Dendritic cell treated with granulocyte-macrophage colony-stimulating factor and Interleukin-4, amounts not matched to agents 40 ng/mL and 50 ng/mL, for 4 days (primary cell): ENCODE measurements at regions not wholly inside any gene's neighbourhood (a gene's known extent, or its start where the extent isn't known, plus 50 kb on each side); places are given as distances from the start of the nearest gene placed in this dataset.
"Not testable (repeated sequence)": the region's sequence is repeated elsewhere in the genome, so short reads cannot be mapped to it uniquely, and the experiment has no call there.

Source experiments
- H3K27ac Mint-ChIP-seq: one replicate; pipeline ENCODE4 v1.8.0; 2022; ENCODE audit warnings: mild to moderate bottlenecking, mixed read lengths
- H3K27me3 Mint-ChIP-seq: one replicate; pipeline ENCODE4 v1.8.0; 2022; ENCODE audit warnings: mild to moderate bottlenecking, mixed read lengths
- H3K36me3 Mint-ChIP-seq: one replicate; pipeline ENCODE4 v1.8.0; 2022; ENCODE audit warnings: low read depth, mixed read lengths
- H3K4me1 Mint-ChIP-seq: one replicate; pipeline ENCODE4 v1.8.0; 2022; ENCODE audit warnings: low read depth, mixed read lengths
- H3K4me3 Mint-ChIP-seq: one replicate; pipeline ENCODE4 v1.8.0; 2022; ENCODE audit warnings: mild to moderate bottlenecking, moderate library complexity, mixed read lengths
- H3K9me3 Mint-ChIP-seq: one replicate; pipeline ENCODE4 v1.8.0; 2022; ENCODE audit warnings: mixed read lengths
- intact Hi-C: fragments of 100-400 bp; cut with micrococcal nuclease; formaldehyde crosslinking; loops from one replicate; pipeline ENCODE4 v1.15.0; 2022

DNA sequence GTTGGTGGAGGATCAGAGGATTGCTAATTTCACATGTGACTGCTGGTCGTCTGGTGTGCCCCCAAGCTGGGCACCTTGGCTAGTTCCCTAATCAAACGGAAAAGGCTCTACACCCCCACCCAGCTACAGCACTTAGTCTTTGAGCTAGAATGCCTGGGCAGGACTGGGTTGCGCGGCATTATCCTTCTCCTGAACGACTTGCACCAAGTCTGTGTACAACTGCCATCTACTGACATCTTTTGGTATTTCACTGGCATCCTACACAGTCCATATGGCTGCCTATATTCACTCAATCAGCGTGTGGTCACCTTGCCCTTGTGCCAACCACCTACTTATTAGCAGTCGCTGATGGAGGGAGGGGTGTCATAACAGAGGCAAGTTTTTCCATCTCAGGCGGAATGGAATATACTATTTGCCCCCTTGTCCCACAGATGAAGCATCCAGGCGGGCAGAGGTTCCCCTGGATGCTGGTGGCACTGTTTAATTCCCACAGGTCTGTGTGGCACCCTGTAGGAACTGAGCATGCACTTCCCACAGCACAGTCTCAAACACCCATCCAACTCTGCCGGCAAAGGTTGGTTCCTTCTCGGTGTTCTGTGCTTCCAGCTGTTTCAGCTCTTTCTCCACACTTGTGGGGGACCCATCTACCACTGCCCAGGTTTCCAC, 150.1 kb downstream of the OSTF1 start:
- intact Hi-C loops: no loop called here

DNA sequence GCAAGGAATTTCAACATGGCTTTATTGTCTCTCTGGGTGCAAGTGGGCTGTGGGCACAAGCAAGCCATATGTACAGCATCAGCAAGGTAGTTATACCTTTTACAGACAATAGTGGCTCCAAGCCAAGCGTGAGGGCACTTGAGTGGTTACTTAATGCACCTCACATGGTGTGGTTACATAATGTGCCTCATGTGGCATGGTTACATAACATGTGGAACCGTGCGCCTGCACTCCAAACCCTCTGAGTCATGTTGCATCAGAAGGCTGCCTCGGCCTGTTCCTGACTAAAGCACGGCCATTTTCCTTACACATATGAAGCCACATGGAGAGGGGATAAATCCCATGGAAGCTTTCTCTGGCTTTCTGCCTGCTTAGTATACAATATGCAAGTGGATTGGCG, 150.9 kb downstream of the OSTF1 start:
- intact Hi-C loops: no loop called here
- H3K9me3 Mint-ChIP-seq: peaks cover 8% of the 10 kb centered on the region

More for the DNA sequence above, 150.1 kb downstream of the OSTF1 start:
- peaks cover 8% of the 10 kb centered on the region for H3K9me3 Mint-ChIP-seq
- peaks cover 26% of the 10 kb centered on the region for H3K4me1 Mint-ChIP-seq
- no peak overlapping the region for H3K4me3 Mint-ChIP-seq
- H3K27me3 Mint-ChIP-seq: no peaks in the 10 kb centered on the region
- H3K27ac Mint-ChIP-seq: no peak overlapping the region
- H3K36me3 Mint-ChIP-seq: no peaks in the 10 kb centered on the region

DNA sequence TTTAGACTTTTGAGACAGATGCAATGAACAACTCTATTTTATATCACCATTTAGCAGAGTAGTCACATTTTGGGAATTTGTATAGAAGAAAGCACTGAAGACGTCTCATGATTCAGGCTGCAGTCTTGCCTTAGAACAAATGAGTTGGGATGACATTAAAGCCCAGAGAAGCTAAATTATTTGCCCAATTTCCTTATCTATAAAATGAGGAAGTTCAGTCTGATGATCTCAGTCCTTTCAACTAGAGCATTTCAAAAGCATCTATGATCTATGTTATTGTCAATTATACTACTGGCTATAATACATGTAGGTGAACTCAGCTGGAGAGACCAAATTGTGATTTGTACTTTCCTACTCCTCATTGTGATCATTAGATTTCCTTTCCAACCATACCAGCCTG, 154.1 kb downstream of the OSTF1 start:
- peaks cover 24% of the 10 kb centered on the region for H3K9me3 Mint-ChIP-seq
- H3K27me3 Mint-ChIP-seq: no peaks in the 10 kb centered on the region
- peaks cover 6% of the 10 kb centered on the region for H3K36me3 Mint-ChIP-seq
- intact Hi-C loops: no loop called here
- H3K4me1 Mint-ChIP-seq: peaks cover 26% of the 10 kb centered on the region
- peak overlapping the region; percentile 6 for H3K27ac Mint-ChIP-seq
- H3K4me3 Mint-ChIP-seq: no peak overlapping the region

More for the DNA sequence above, 150.9 kb downstream of the OSTF1 start:
- H3K27me3 Mint-ChIP-seq: no peaks in the 10 kb centered on the region
- peaks cover 26% of the 10 kb centered on the region for H3K4me1 Mint-ChIP-seq
- H3K27ac Mint-ChIP-seq: no peak overlapping the region
- H3K36me3 Mint-ChIP-seq: no peaks in the 10 kb centered on the region
- no peak overlapping the region for H3K4me3 Mint-ChIP-seq

DNA sequence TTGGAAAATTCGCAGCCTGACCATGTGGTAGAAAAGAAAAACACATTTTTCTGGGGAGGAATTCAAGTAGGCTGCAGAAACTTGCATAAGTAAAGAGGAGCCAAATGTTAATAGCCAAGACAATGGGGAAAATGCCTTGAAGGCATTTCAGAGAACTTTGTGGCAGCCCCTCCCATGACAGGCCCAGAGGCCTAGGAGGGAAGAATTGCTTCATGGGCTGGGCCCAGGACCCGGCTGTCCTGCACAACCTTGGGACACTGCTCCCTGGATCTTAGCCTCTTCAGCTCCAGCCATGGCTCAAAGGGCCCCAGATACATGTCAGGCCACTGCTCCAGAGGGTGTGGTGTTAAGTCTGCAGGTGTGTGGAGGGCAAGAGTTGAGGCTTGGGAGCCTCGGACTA, 158.6 kb downstream of the OSTF1 start:
- peaks cover 62% of the 10 kb centered on the region for H3K9me3 Mint-ChIP-seq

DNA sequence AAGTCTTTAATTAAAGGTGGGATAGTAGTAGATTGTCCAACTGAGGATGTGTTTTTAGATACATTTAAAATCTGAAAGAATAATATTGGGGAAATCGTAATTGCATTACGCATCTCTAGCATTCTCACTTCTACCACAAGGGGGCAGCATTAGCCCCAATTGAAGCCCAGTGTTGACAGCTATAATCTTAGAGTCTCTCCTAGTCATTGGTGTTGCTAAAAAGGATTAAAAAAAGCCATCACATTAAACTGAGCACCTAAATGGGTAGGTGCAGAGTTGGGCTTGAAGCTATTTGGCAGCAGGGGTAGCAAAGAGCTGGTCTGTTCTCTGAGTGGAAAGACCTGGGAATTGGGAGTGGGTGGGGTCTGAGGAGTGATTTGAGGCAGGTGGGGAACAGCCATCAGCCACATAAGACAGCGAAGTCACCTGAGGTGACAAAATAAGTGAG, 177.2 kb downstream of the OSTF1 start:
- H3K36me3 Mint-ChIP-seq: no peaks in the 10 kb centered on the region
- H3K9me3 Mint-ChIP-seq: peaks cover 23% of the 10 kb centered on the region
- intact Hi-C loops: loop anchor here (2.0 kb wide), 1 partner anchor 601 kb away; no protein-coding TSS in a partner anchor
- H3K4me1 Mint-ChIP-seq: no peaks in the 10 kb centered on the region
- no peak overlapping the region for H3K27ac Mint-ChIP-seq
- H3K4me3 Mint-ChIP-seq: no peak overlapping the region
- no peaks in the 10 kb centered on the region for H3K27me3 Mint-ChIP-seq

More for the DNA sequence above, 158.6 kb downstream of the OSTF1 start:
- H3K4me1 Mint-ChIP-seq: peaks cover 9% of the 10 kb centered on the region
- H3K36me3 Mint-ChIP-seq: peaks cover 6% of the 10 kb centered on the region
- H3K27me3 Mint-ChIP-seq: no peaks in the 10 kb centered on the region
- no peak overlapping the region for H3K4me3 Mint-ChIP-seq
- no peak overlapping the region for H3K27ac Mint-ChIP-seq
- intact Hi-C loops: no loop called here

DNA sequence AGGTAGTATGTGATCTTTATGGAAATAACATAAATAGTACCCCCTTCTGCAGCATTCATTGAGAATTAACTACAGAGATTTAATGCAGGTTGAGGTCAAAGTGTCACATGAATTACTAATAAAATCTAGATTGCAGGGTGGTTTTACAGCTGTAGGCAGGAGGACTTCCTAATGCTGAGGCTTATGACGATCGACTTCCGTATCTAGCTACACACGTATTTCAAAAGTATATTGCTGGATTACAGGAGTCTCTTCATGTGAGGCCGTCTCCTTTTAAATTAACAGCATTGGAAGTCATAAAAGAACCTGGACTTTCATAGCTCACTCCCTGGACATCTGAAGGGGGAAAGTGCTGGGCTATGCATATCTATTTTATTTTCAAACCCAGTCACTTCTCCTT, 180.9 kb downstream of the OSTF1 start:
- Mint-ChIP-seq H3K27ac (no peak overlapping the region), H3K4me1 (no peaks in the 10 kb centered on the region), H3K36me3 (no peaks in the 10 kb centered on the region), H3K9me3 (peaks cover 18% of the 10 kb centered on the region), H3K4me3 (no peak overlapping the region), H3K27me3 (no peaks in the 10 kb centered on the region)
- intact Hi-C loops: no loop called here

DNA sequence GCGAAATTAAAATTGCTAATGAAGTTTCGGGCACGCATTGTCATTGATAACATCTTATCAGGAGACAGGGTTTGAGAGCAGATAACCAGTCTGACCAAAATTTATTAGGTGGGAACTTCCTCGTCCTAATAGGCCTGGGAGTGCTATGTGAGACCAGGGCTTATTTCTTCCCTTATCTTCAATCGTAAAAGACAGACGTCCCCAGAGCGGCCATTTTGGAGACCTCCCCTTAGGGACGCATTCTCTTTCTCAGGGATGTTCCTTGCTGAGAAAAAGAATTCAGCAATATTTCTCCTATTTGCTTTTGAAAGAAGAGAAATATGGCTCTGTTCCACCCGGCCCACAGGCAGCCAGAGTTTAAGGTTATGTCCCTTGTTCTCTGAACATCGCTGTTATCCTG, 184.7 kb downstream of the OSTF1 start:
- intact Hi-C loops, H3K4me1 Mint-ChIP-seq, H3K36me3 Mint-ChIP-seq, H3K27me3 Mint-ChIP-seq, H3K4me3 Mint-ChIP-seq, H3K27ac Mint-ChIP-seq: not testable (repeated sequence)
- peaks cover 25% of the 10 kb centered on the region for H3K9me3 Mint-ChIP-seq

DNA sequence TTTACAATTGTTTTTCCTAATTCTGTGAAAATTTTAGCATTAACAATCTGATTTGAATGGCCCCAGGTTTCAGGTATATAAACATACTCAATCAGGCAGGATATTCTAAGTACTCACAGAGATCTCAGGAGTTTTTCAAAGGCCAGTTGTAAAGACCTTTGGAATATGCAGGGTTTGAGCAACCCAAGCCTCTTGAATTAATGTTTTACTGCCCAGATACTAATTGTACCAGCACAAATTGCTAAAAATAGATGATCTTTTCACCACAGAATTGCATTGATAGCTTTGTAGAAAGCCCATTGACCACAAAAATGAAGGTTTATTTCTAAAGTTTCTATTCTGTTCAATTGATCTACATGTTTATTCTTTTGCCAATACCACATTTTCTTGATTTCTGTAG, 186.5 kb downstream of the OSTF1 start:
- Mint-ChIP-seq H3K4me1 (no peaks in the 10 kb centered on the region), H3K27me3 (no peaks in the 10 kb centered on the region), H3K36me3 (no peaks in the 10 kb centered on the region), H3K9me3 (peaks cover 25% of the 10 kb centered on the region), H3K27ac (no peak overlapping the region), H3K4me3 (no peak overlapping the region)
- intact Hi-C loops: no loop called here

DNA sequence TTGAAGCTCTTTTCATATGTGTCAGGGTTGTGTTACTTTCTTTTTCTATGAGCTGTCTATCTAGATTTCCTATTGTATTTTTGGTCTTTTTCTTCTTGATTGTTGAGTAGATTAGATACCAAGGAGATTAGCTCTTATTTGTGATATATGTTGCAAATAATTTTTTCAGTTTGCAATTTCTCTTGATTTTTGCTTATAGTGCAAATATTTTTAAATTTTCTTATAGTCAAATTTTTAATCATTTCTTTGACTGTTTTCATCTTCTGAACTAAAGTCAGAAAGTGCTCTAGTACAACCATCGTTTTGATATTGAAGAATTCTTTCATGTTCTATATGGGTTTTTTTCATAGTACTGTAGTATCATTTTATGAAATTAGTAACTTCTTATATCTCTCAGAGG, 193.7 kb downstream of the OSTF1 start:
- H3K4me1 Mint-ChIP-seq: no peaks in the 10 kb centered on the region
- no peak overlapping the region for H3K4me3 Mint-ChIP-seq
- no peaks in the 10 kb centered on the region for H3K27me3 Mint-ChIP-seq
- H3K27ac Mint-ChIP-seq: no peak overlapping the region
- peaks cover 32% of the 10 kb centered on the region for H3K9me3 Mint-ChIP-seq
- intact Hi-C loops: no loop called here
- H3K36me3 Mint-ChIP-seq: no peaks in the 10 kb centered on the region

DNA sequence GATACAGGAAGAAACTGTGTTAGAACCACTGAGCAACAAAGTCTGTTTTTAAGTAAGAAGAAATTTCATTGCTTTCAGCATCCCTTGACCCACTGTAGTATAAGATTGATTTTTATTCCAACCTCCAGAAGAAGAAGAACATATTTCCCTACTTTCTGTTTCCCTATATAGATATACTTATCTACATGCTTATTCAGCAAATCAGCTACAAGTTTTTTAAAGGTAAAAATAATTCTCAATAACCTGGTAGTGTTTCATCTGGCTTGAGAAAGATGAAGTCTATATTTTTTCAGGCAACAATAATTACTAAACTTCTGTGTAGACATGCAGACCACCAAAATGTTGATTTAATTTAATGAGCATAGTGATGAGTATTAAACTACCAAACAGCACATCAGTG, 201.0 kb downstream of the OSTF1 start:
- no peaks in the 10 kb centered on the region for H3K4me1 Mint-ChIP-seq
- no peaks in the 10 kb centered on the region for H3K27me3 Mint-ChIP-seq
- H3K4me3 Mint-ChIP-seq: no peak overlapping the region
- intact Hi-C loops: no loop called here
- H3K27ac Mint-ChIP-seq: no peak overlapping the region
- H3K9me3 Mint-ChIP-seq: peaks cover 15% of the 10 kb centered on the region
- H3K36me3 Mint-ChIP-seq: no peaks in the 10 kb centered on the region

DNA sequence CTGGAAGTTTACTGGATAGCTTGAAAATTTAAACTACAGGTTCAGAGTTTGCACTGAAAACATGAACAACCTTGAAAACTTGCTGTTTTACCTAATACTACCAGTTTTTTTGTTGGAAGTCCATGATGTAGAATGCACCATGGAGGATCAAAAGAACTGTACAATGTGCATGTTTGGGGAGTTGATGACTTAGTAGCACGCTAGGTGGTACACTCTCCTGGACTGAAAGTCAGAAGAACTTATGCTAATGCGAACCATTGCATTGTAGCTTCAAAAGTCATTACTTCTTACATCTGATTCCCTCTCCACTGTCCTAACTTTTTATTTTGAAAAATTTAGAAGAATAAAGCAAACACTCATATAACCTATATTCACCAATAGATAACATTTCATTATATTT, 211.0 kb downstream of the OSTF1 start:
- H3K4me1 Mint-ChIP-seq: no peaks in the 10 kb centered on the region
- H3K27me3 Mint-ChIP-seq: no peaks in the 10 kb centered on the region
- no peak overlapping the region for H3K4me3 Mint-ChIP-seq
- H3K9me3 Mint-ChIP-seq: peaks cover 3% of the 10 kb centered on the region
- intact Hi-C loops: no loop called here
- no peaks in the 10 kb centered on the region for H3K36me3 Mint-ChIP-seq
- no peak overlapping the region for H3K27ac Mint-ChIP-seq

DNA sequence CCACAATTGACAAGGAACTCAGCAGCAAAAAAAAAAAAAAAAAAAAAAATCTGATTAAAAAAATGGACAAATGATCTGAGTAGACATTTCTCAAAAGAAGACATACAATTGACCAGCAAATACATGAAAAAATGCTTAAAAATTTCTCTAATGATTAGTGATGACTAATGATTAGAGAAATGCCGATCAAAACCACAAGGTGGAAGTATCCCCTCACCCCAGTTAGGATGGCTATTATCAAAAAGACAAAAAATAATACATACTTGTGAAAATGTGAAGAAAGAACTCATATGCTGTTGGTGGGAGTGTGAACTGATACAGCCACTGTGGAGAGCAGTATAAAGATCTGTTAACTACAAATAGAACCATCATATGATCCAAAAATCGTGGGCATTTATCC, 245.3 kb downstream of the OSTF1 start:
- Mint-ChIP-seq H3K27ac (no peak overlapping the region), H3K9me3 (no peaks in the 10 kb centered on the region), H3K4me1 (no peaks in the 10 kb centered on the region), H3K27me3 (no peaks in the 10 kb centered on the region), H3K36me3 (no peaks in the 10 kb centered on the region), H3K4me3 (no peak overlapping the region)
- intact Hi-C loops: loop anchor here (10.0 kb wide), 1 partner anchor 521 kb away; no protein-coding TSS in a partner anchor

DNA sequence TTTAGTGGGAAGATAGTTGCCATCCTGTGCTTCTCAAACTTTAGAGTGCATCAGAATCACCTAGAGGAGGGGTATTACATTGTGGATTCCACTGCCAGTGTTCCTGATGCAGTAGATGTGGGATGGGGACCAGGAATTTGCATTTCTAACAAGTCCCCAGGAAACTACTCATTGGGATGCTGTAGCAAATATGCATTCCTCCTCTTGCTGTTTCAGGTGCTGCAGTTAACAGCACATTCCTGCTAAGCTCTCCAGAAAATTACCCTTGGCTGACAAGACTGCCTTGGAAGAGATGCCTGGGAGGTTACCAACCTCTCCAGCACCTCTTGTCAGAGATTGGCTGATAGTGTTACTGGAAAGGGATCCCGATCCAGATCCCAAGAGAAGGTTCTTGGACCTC, 270.5 kb downstream of the OSTF1 start:
- H3K36me3 Mint-ChIP-seq: no peaks in the 10 kb centered on the region
- no peaks in the 10 kb centered on the region for H3K27me3 Mint-ChIP-seq
- no peak overlapping the region for H3K27ac Mint-ChIP-seq
- no peaks in the 10 kb centered on the region for H3K4me1 Mint-ChIP-seq
- intact Hi-C loops: no loop called here
- H3K4me3 Mint-ChIP-seq: no peak overlapping the region
- peaks cover 30% of the 10 kb centered on the region for H3K9me3 Mint-ChIP-seq

DNA sequence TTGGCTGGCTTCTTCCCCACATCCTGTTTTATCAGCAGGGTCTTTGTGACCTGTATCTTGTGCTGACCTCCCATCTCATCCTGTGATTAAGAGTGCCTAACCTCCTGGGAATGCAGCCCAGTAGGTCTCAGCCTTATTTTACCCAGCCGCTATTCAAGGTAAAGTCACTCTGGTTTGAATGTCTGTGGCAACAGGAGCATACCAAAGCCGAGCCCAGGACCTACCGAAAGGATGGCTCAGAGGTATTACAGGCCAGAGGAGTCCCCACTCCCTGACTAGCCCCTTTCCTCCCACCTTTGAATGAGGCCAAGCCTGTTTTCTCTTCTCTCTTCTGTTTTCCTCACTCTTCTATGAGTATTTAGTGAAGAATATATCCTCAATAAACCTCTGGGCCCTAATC, 271.3 kb downstream of the OSTF1 start:
- Mint-ChIP-seq H3K27me3 (no peaks in the 10 kb centered on the region), H3K27ac (no peak overlapping the region), H3K9me3 (peaks cover 36% of the 10 kb centered on the region), H3K4me3 (no peak overlapping the region), H3K36me3 (no peaks in the 10 kb centered on the region), H3K4me1 (no peaks in the 10 kb centered on the region)
- intact Hi-C loops: no loop called here

DNA sequence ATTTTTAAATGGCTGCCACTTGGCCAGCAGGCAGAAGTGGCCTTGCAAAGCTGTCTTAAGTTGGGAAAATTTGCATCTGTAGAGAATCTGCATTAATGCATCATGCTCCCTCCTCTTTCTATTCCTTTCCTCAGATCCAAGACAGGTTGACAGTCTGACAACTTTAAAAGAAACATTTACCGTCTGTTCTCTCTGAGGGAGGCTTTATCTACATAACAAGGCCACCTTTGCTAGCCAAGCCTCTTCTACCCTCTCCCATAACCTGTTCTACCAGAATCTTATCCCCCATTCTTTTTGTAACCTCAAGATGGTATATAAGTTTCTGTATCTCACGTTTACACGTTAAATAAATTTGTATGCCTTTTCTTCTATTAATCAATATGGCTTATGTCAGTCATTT, 271.9 kb downstream of the OSTF1 start:
- Mint-ChIP-seq H3K9me3 (peaks cover 36% of the 10 kb centered on the region), H3K27ac (no peak overlapping the region), H3K36me3 (no peaks in the 10 kb centered on the region), H3K27me3 (no peaks in the 10 kb centered on the region), H3K4me3 (no peak overlapping the region), H3K4me1 (no peaks in the 10 kb centered on the region)
- intact Hi-C loops: no loop called here
